ENCODE measurements at regions not wholly inside any gene's neighbourhood (a gene's known extent, or its start where the extent isn't known, plus 50 kb on each side); places are given as distances from the start of the nearest gene placed in this dataset.

DNA sequence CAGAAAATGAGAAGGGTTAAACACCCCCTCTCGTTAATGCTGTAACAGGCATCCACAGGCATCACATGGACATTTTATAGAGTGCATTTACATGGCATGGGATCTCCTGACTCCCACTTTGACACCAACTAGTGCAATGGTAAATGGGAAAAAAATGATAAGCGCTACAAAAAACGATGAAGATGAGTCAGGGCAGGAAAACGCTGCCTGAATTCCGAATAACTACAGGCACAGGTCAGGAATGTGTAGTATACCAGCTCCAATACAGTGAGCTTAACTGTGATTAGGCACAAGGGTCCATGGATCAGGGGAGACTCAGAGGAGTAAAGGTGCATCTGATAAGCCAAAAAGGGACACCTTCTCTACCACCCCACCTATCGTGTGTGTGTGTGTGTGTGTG is 223.6 kb downstream of the FOXO1 start:
- no peak for TF ChIP-seq HDGF (IDR thresholded peaks at IDR 0.05; ENCODE audit: borderline replicate concordance)
- TF ChIP-seq FOXM1 (IDR thresholded peaks at IDR 0.05; ENCODE audit: borderline replicate concordance): no peak
- TF ChIP-seq BHLHE40 (IDR thresholded peaks at IDR 0.05; ENCODE audit: borderline replicate concordance): no peak
- TF ChIP-seq SP1 (IDR thresholded peaks at IDR 0.05): no peak
- no peak for TF ChIP-seq SUZ12 (IDR thresholded peaks at IDR 0.05)
- no peak for TF ChIP-seq ZNF384 (IDR thresholded peaks at IDR 0.05)
- TF ChIP-seq FOXK2 (IDR thresholded peaks at IDR 0.05): no peak
- no peak for TF ChIP-seq PKNOX1 (IDR thresholded peaks at IDR 0.05)
- no peak for TF ChIP-seq FOXA1 (IDR thresholded peaks at IDR 0.05)
